ENCODE measurements at regions not wholly inside any gene's neighbourhood (a gene's known extent, or its start where the extent isn't known, plus 50 kb on each side); places are given as distances from the start of the nearest gene placed in this dataset.

DNA sequence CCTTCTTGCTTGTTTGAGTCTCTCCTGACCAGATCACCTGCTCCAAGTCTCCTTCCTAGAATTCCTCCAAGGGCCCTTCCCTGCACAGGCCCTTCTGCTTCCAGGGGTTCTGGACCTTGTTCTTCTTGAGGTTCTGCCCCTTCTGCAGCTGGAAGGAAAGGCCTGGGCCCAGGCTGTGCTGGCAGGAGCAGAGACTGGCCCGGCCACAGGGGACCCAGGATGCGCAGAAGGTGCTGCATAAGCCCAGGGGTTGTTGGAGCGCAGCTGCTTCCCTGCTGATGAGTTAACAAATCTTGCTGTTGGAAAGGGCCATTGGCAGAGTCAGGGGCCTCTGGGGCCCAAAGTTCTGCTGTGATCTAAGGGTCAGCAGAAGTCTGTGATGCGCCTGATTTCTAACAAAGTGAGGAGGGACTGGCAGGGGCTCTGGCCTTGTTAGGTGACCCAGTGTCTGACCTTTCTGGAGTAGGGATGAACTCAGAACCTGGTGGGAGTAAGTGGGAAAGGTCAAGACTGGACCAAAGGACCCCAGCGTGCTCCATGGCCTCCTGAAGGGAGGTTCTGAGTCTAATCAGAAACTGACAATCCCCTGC is 509.8 kb downstream of the PTPRU start:
- no peak for DNase-seq

DNA sequence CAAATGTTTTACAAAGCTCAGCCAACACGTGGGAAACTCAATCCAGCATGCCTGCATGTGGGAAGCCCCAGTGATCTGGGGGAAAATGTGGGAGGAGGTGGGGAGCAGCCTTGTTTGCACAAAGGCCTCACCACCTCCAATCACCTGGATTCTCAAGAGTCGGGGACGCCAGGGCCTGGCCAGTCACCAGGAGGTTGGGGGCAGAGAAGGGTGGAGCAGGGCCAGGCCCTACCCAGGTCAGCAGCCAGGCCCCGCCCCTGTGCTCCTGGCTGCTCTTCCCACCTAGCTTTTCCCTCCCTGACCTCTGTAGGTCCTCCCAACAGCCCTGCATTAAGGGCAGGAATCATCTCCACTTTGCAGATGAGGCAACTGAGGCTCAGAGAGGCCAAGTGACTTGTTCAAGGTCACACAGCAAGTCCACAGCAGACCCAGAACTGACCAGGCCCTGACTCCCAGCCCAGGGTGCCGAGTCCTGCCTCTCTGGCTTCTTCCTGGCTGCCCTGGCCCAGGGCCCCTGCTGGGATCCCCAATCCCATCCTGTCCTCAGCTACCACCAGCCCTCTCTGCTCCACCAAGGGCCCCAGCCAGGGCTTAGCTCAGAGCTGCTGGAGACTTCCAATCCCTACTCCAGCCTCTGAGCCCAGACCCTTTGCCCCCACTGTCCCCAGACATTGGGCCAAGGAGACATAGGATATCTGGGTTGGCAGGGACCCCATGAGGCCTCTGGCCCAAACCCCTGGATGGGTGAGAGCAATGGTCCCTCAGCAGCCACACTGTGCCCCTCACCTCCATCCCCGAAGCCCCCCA is 508.6 kb downstream of the PTPRU start:
- no peak for DNase-seq

DNA sequence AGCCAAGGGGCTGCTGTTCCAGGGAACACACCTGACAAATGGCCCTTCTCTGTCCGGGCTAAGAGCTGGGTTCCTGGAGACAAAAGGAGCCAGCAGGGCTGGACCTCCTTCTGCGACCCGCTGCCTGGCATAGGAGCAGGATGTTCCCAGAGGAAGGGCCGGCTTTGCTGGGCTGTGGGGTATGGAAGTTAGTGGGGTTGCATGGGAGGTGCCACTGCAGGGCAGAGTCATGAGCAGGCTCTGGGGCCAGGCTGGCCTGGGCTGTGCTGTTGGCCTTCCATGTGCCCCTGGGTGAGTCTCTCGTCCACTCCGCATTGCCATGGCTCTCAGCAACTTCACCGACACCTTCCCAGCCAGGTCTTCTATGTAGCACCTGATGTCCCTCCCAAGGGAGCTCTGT is 507.6 kb downstream of the PTPRU start:
- DNase-seq = no peak

DNA sequence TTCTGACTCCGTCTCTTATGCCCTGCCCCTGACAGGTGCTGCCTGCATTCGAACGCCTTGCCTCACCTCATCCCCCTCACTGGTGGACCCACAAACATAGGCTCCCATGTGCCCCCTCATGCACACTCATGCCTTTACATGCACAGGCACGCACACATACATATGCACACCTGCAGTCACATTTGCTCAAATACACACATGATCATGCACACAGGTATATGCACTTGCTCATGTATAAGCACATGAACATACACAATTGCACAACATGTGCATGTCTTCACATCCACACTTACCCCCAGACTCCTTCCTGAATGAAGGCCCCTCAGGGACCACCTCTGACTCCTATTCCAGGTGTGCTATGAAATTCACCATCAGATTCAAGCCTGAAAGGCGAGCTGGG is 506.9 kb downstream of the PTPRU start:
- no peak for DNase-seq

DNA sequence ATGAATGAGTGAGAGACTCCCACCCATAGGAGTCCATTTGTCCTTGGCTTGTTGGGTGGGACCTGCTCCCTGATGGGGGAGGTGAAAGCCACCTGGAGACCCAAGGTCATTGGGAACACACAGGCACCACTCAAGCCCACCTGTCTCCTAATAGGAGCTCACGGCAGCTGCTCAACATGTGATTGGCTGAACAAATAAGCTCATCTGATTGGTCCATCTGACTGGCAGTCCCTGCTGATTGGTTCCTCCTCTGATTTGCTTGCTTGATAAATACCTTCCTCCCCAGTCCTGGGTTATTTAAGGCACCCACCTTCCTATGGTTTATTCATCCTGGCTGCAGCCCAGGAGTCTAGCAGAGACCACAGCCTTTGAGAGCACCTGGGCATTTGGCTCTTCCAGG is 502.9 kb downstream of the PTPRU start:
- no peak for DNase-seq

DNA sequence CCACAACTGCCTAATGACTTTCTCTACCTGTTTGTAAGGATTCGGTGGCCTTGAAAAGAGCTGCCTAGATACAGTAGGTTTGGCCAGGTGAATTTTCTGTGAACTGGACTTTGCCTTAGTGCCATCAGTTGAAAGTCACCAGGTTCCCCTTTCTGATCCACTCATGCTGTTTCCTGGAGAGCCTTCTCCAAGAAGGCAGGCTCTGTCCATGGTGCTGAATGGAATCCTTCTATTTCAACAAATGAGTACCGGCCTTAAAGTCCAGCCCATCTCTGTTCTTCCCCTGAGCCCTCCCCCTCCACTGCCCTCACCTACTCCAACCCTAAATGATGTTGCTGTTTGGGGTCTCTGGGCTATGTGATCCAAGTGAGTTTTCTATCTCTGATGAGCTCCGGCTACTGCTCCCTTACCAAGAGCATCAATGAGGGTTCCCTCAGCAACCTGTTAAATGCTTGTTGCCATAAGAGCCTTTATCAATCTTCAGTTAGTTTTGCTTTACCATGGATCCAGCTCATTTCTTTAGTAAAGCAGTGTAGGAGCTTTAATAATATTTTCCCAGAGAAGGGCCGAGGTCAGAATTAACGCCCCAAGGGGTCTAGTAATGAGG is 500.4 kb downstream of the PTPRU start:
- no peak for DNase-seq

DNA sequence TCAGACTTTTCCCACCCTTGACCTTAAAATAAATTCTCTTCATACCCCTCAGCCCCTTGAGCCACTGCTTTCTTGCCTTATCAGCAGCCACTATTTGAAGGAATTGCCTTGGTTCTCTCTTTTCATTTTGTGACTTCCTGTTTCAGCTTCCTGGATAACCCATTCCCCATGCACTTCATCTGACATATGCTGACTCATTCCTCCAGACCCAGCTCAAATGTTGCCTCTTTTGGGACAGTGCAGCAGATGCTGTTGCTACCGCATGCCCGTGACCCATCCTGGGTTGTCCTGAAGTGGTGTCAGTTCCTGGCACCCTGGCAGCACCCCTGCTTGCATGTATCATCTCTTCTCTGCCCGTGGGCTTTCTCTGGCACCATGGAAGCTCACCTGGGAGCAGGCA is 496.1 kb downstream of the PTPRU start:
- DNase-seq = no peak

DNA sequence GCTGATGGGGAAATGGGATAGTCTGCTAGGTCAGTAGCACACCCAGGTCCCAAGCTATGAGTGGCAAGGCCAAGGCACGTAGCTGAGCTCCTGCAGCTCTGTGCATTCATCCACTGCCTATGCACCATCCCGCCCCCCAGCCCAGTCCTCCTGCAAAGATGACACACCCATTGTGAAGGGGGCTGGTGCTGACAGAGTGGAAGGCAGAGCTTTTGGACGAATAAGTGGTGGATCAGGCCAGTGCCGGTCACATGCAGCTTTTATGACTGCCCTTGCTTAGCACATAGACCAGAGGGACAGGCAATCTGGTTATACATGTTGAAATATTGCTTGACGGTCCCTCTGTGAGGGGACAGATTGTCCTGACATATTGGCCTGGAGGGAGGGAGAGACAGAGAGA is 494.3 kb downstream of the PTPRU start:
- no peak for DNase-seq

DNA sequence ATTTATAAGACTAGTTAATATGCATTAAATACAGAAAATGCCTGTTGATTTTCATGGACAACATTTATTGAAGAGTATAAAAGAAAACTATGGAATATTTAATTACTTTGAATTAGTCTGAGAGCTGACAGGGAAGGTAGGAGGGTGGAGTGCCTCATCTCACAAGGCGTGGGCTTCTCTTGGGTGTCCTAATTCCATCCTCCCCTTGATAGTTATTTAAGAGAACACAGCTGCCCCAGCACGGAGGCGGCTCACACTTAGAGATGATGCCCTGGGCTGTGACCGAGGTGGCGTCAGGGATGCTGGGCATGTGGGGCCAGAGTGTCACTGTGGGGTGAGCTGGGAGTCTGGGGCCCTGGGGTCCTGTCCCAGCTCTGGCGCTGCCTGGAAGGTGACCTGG is 493.0 kb downstream of the PTPRU start:
- DNase-seq = no peak

DNA sequence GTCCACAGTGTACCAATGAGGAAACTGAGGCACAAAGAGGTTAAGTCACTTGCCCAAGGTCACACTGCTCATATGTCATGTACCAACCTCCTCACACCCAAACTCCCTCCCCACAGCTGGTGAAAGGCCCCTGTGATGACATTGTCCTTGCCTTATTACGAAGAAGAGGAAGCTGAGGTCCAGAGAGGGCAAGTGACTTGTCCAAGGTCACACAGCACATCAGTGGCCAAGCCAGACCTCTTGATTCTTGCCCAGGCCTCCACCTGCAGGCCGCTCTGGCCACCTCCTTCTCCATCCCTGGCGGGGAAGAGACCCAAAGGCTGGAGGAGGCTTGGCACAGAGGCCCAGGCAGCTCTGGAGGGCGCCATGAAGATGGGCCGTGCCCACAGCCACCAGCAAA is 492.4 kb downstream of the PTPRU start:
- no peak for DNase-seq

DNA sequence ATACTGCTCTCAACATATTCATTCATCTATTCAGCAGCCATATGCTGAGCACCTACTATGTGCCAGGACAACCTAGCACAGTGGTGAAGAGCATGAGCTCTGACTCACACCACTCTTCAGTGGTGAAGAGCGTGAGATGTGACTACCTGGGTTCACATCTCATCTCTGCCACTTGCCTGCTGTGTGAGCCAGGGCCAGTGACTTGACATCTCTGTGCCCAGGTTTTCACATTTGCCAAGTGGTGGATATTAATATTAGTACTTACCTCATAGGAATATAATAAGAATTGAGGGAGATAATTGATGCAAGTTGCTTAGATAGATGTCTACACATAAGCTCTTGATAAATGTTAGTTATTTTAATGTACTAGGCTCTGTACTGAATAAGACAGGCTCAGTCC is 488.9 kb downstream of the PTPRU start:
- no peak for DNase-seq

DNA sequence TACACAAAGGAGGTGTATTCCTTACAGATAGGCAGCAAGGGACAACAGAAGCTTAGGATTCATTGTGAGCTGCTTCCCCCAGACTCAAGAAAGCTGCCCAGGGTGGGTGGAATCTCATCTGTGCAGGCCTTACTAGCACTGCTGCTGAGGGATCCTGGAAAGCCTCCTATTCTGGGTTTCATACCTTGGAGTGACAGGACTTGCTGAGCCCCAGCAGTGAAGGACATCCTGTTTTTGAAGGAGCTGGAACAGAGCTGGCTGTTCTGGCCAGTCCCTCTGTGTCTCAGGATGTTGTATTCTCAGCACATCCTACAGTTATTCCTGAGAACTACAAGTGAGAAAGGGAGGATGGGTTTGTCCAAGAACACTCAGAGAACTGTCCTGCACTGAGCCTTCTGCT is 486.3 kb downstream of the PTPRU start:
- no peak for DNase-seq

DNA sequence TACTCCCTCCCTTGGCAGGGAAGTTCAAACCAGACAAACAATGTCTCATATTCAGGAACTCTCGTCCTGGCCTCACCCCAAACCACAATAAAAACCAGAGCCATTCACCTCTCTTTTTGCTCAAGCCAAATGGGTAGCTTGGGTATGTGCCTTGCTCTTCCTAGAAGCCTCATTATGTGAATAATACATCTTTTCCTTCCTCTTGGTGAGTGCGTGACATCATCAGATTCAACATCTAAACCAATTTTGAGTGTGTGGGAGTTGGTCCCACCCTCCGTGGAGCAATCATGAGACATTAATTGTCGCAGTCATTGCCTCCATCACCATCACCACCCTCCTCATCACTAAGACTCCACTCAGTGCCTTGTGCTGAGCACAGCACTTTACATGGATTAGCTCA is 482.9 kb downstream of the PTPRU start:
- no peak for DNase-seq

DNA sequence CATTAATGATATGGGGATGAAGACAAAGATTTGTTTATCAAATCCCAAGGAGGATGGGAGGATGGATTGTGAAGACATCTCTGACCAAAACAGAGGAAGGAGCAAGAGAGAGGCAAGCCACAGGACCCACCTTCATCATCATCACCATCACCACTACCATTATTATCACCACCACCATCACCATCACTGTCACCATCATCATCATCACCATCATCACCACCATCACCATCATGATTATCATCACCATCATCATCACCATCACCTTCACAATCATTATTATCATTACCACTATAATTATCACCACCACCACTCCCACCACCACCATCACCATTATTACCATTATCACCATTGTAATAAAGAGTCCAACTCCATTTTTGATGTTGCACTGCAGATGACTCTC is 482.5 kb downstream of the PTPRU start:
- DNase-seq = no peak

DNA sequence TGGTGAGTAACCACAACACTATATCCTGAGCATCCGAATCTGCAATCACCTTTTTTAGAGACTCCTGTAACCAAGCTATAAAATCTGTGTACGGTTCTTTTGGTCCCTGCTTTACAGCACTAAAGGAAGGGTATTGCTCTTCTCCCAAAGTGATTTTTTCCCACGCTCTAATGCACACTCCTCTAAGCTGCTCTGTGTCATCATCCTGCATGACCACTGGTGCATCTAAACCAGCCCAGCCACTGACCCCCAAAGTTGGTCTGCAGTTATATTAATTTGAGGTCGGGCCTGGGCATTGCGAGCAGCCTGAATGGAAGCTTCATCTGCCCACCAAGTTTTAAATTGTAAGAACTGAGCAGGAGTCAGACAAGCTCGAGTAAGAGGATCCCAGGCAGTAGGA is 480.0 kb downstream of the PTPRU start:
- DNase-seq = no peak

DNA sequence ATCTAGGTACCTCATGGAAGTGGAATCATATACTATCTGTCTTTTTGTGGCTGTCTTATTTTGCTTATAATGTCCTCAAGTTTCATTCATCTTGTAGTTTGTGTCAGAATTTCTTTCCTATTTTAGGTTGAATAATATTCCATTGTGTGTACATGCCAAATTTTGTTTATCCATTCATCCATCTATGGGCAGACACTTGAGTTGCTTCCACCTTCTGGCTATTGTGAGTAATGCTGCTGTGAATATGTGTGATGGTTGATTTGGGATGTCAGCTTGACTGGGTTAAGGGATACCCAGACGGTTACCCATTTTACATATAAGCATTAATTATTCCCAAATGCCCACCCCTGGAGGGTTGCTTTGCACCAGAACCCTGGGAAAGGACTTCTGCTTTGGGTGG is 477.5 kb downstream of the PTPRU start:
- DNase-seq = no peak

DNA sequence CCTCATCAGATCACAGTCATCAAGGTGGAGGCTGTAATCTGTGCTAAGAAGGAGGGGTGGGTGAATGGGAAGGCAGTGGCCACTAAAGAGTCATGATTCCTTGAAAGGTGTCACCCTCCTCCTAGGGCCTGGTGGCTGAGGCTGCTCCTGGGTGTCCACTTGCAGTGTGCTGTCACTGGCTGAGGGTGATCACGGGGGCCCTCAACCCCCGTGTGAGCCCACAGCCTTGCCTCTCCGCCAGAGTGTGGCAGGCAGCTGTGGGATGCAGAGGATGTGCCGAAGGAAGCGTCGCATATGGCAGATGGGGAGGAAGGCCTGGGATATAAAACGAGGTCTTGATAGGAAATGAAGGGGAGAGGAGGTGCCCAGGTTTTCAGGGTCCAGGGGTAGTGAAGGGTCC is 476.5 kb downstream of the PTPRU start:
- no peak for DNase-seq

DNA sequence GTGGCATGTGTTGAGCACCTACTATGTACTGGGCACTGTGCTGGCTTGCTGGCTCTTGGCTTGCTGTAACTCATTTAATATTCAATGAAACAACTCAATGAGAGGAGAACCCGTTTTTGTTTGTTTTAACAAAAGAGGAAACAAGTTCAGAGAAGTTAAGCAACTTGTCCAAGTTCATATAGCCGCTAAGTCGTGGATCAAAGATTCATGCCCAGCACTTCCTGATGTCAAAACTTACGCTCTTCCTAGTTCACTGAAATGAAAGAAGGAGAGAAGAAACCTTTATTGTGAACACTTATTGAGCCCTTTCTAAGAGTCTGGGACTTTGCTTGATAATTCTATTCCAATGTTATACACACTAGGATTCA is 475.9 kb downstream of the PTPRU start:
- no peak for DNase-seq

DNA sequence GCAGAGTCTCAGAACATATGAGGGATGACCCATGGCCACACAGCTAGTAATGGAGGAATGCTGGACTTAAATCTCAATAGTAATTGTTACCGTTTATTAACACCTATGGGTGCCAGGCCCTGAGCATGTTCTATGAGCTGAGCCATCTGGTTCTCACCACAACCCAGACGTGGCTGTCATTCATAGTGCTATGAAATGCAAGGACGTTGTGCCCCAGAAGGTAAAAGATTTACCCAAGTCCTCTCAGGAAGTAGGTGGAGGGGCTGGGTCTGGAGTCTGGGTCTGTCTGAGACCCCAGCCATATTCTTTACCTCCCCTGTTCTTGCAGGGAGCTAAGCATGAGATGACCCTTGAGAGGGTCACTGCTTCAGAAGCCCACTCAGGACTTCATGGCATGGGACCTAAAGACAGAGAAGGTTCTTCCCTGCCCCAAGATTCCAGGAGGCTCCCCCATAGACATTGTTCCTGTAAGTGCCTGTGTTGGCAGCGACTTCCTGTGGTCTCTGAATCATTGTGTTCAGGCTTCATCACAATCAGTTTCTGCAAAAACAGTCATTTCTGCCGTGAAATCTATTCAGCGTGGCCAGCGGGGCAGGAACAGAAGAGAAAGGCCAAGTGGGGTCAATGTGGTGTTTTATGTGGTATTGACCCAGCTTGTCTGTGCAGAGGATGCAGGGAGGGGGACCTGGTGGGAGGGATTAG is 475.4 kb downstream of the PTPRU start:
- no peak for DNase-seq

DNA sequence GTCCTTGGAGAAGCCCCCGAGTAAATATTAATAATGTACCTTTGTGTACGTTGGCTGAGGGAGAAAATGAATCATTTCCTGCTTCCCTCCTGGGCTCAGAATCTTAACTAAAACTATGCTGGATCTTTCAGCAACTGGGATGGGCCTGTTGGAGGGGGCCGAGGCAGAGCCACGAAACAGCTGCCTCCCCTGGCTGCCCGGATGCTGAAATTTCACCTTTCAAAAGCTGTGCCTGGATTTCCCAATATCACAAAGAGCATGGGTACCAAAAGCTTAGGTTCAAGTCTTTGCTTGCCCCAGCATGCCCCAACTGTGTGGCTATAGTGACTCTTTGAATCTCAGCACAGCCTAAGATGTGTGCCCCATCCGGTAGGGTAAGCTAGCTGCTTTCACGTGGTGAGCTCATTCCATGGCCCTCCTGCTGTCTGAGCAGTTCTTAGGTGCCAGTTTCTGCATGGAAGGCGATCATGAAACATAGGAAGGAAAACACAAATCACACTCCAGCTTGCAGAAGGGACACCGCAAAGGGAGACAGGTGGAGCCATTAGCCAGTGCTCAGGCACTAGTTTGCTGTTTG is 473.5 kb downstream of the PTPRU start:
- no peak for DNase-seq

DNA sequence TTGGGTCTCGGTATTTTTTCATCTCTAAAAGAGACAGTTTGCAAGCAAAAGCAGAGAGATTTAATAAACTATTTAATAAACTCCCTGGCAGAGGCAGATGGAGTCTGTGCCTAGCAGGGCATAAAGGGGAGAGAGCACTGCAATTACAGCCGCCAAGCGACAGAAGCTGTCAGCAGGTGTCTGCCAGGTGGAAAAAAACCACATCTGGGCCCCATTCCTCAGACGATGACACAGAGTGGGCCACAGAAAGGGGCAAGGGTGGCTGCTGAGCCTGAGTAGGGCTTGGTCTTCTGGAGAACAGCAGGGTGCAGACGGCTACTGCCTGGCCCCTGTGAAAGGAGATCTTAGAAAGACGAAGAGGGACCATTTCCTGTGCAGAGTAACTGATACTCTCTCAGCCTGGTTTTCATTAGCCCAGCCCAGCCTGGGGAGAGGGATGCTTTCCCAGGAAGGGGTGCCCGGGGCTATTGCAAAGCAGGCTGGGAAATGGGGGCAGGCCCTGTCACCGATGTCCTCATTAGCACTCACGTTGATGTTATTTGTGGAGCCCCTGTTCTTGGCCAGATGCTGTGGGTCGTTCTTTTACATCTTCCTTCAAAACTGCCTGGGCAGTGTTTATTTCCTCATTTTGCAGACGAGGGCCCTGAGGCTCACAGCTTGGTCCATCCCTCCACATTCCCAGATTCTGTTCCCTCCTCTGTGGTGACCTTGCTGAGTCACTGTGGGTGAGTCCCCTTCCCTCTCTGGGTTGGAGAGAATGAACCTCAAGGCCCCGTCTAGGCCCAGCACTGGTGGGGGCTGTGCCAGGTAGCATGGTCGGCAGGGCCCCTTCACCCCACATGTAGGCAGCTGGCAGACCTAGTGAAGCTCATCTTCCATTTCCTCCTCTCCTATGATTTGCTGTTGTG is 472.7 kb downstream of the PTPRU start:
- DNase-seq = no peak

DNA sequence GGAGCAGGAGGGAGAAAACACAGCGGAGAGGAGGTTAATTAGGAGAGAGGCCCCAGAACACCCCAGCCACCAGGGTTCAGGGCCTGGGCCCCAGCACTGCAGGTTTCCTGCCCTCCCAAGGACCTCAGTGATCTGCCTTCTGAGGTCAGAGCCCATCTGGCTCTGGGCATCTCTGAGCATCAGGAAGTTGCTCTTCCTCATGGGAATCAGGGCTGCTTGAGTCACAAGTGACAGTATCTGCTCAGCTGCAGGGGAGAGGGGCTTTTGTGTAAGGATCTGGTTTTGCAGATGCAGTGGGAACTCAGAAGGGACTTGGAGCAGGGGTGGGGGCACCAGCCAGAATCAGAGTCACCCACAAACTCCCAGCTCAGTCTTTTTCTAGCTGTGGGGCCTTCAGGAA is 472.1 kb downstream of the PTPRU start:
- no peak for DNase-seq

DNA sequence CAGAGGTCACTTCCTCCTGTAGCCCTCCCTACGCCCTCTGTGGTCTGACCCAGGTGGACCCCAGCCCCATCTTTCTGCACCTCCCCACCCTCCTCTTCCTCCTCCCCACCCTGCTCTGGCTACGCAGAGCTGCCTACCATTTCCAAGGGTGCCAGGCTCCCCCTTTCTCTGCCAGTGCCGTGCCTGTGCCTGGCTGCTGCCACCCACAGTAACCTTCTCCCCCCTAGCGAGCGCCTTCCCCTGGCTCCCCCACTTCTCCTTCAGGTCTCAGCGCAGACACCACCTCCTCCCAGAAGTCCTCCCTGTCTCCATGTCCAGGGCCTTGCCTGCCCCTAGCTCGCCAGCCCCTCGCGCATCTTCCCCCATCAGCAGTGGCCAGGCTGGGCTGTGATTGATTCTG is 471.5 kb downstream of the PTPRU start:
- no peak for DNase-seq

All from CD4-positive, alpha-beta T cell treated with Interleukin-21 for 1 hour (primary cell).